SJCRH30 (cell line): ENCODE measurements at regions not wholly inside any gene's neighbourhood (a gene's known extent, or its start where the extent isn't known, plus 50 kb on each side); places are given as distances from the start of the nearest gene placed in this dataset.

ENCODE experiments used
- DNase-seq, 2 experiments: peaks; one replicate each; pipeline ENCODE4 v3.0.0-alpha.2; 2015 to 2020
- H3K27ac ChIP-seq: fragments of 250-450 bp; sonication (Bioruptor Pico); 2 replicates; pipeline ENCODE4 v1.5.1; 2020; ENCODE audit warnings: mild to moderate bottlenecking, moderate library complexity
- H3K27me3 ChIP-seq: fragments of 250-450 bp; sonication (Bioruptor Pico); 2 replicates; pipeline ENCODE4 v1.5.1; 2020; ENCODE audit warnings: mild to moderate bottlenecking, moderate library complexity
- H3K36me3 ChIP-seq: fragments of 250-450 bp; sonication (Bioruptor Pico); 2 replicates; pipeline ENCODE4 v1.5.1; 2020; ENCODE audit warnings: mild to moderate bottlenecking, moderate library complexity
- H3K4me1 ChIP-seq: fragments of 250-450 bp; sonication (Bioruptor Pico); 2 replicates; pipeline ENCODE4 v1.5.1; 2020; ENCODE audit warnings: mild to moderate bottlenecking, moderate library complexity
- H3K4me3 ChIP-seq: fragments of 250-450 bp; sonication (Bioruptor Pico); 2 replicates; pipeline ENCODE4 v1.5.1; 2020; ENCODE audit warnings: mild to moderate bottlenecking, moderate library complexity
- H3K9me3 ChIP-seq: fragments of 250-450 bp; sonication (Bioruptor Pico); replicated peaks from 2 replicates; pipeline ENCODE4 v1.5.1; 2020; ENCODE audit warnings: mild to moderate bottlenecking, moderate library complexity

- no peaks in the 10 kb centered on the region for H3K9me3 ChIP-seq
- DNase-seq = peak; percentile 15 to 62
- no peak overlapping the region for H3K27ac ChIP-seq
- peaks cover 5% of the 10 kb centered on the region for H3K4me1 ChIP-seq
- no peaks in the 10 kb centered on the region for H3K36me3 ChIP-seq
- no peaks in the 10 kb centered on the region for H3K27me3 ChIP-seq
- no peak overlapping the region for H3K4me3 ChIP-seq
Measured at GRCh38 chr3:66803206-66803605, 194.9 kb upstream of the KBTBD8 start.

- no peaks in the 10 kb centered on the region for H3K9me3 ChIP-seq
- H3K4me1 ChIP-seq = peaks cover 5% of the 10 kb centered on the region
- H3K27me3 ChIP-seq = no peaks in the 10 kb centered on the region
- H3K4me3 ChIP-seq = no peak overlapping the region
- no peaks in the 10 kb centered on the region for H3K36me3 ChIP-seq
- peak in 1 of 2 experiments; percentile 23 for DNase-seq
- no peak overlapping the region for H3K27ac ChIP-seq
Measured at GRCh38 chr3:66803721-66804695, 194.1 kb upstream of the KBTBD8 start.

- H3K9me3 ChIP-seq = no peaks in the 10 kb centered on the region
- no peak for DNase-seq
- H3K4me3 ChIP-seq = no peak overlapping the region
- no peaks in the 10 kb centered on the region for H3K36me3 ChIP-seq
- H3K27me3 ChIP-seq = no peaks in the 10 kb centered on the region
- no peaks in the 10 kb centered on the region for H3K4me1 ChIP-seq
- H3K27ac ChIP-seq = no peak overlapping the region
Measured at GRCh38 chr3:66808891-66809594, 189.1 kb upstream of the KBTBD8 start.

GRCh38 chr3:66809595-66809958, 188.5 kb upstream of the KBTBD8 start:
- Histone ChIP-seq H3K27ac (no peak overlapping the region), H3K4me3 (no peak overlapping the region), H3K4me1 (no peaks in the 10 kb centered on the region), H3K27me3 (no peaks in the 10 kb centered on the region), H3K36me3 (no peaks in the 10 kb centered on the region), H3K9me3 (no peaks in the 10 kb centered on the region)
- no peak for DNase-seq

GRCh38 chr3:66812136-66812535, 186.0 kb upstream of the KBTBD8 start:
- peak in 1 of 2 experiments; percentile 19 for DNase-seq
- no peak overlapping the region for H3K27ac ChIP-seq

GRCh38 chr3:66812741-66813140, 185.4 kb upstream of the KBTBD8 start:
- Histone ChIP-seq H3K4me1 (no peaks in the 10 kb centered on the region), H3K4me3 (no peak overlapping the region), H3K27me3 (no peaks in the 10 kb centered on the region), H3K27ac (no peak overlapping the region), H3K9me3 (no peaks in the 10 kb centered on the region), H3K36me3 (no peaks in the 10 kb centered on the region)
- no peak for DNase-seq

More at GRCh38 chr3:66812136-66812535, 186.0 kb upstream of the KBTBD8 start:
- H3K27me3 ChIP-seq = no peaks in the 10 kb centered on the region
- H3K4me3 ChIP-seq = no peak overlapping the region
- no peaks in the 10 kb centered on the region for H3K36me3 ChIP-seq
- H3K4me1 ChIP-seq = no peaks in the 10 kb centered on the region
- no peaks in the 10 kb centered on the region for H3K9me3 ChIP-seq

- no peaks in the 10 kb centered on the region for H3K27me3 ChIP-seq
- H3K9me3 ChIP-seq = no peaks in the 10 kb centered on the region
- no peaks in the 10 kb centered on the region for H3K4me1 ChIP-seq
- no peak overlapping the region for H3K4me3 ChIP-seq
- H3K36me3 ChIP-seq = no peaks in the 10 kb centered on the region
- DNase-seq = peak; percentile 11 to 66
- no peak overlapping the region for H3K27ac ChIP-seq
Measured at GRCh38 chr3:66816090-66816761, 181.9 kb upstream of the KBTBD8 start.

GRCh38 chr3:66817951-66818557, 180.1 kb upstream of the KBTBD8 start:
- Histone ChIP-seq H3K27me3 (no peaks in the 10 kb centered on the region), H3K9me3 (no peaks in the 10 kb centered on the region), H3K4me3 (no peak overlapping the region), H3K4me1 (no peaks in the 10 kb centered on the region), H3K36me3 (no peaks in the 10 kb centered on the region), H3K27ac (no peak overlapping the region)
- no peak for DNase-seq

GRCh38 chr3:66819993-66820501, 178.1 kb upstream of the KBTBD8 start:
- Histone ChIP-seq H3K36me3 (no peaks in the 10 kb centered on the region), H3K9me3 (no peaks in the 10 kb centered on the region), H3K27me3 (no peaks in the 10 kb centered on the region), H3K27ac (no peak overlapping the region), H3K4me3 (no peak overlapping the region), H3K4me1 (no peaks in the 10 kb centered on the region)
- peak in 1 of 2 experiments; percentile 42 for DNase-seq

- H3K4me1 ChIP-seq = no peaks in the 10 kb centered on the region
- H3K9me3 ChIP-seq = no peaks in the 10 kb centered on the region
- no peak for DNase-seq
- H3K4me3 ChIP-seq = no peak overlapping the region
- no peak overlapping the region for H3K27ac ChIP-seq
- no peaks in the 10 kb centered on the region for H3K27me3 ChIP-seq
- no peaks in the 10 kb centered on the region for H3K36me3 ChIP-seq
Measured at GRCh38 chr3:66822186-66823008, 175.7 kb upstream of the KBTBD8 start.

GRCh38 chr3:66823009-66823397, 175.1 kb upstream of the KBTBD8 start:
- H3K9me3 ChIP-seq = no peaks in the 10 kb centered on the region
- DNase-seq = no peak
- no peak overlapping the region for H3K27ac ChIP-seq
- H3K4me3 ChIP-seq = no peak overlapping the region
- no peaks in the 10 kb centered on the region for H3K36me3 ChIP-seq
- no peaks in the 10 kb centered on the region for H3K4me1 ChIP-seq
- H3K27me3 ChIP-seq = no peaks in the 10 kb centered on the region

GRCh38 chr3:66823532-66823931, 174.6 kb upstream of the KBTBD8 start:
- H3K36me3 ChIP-seq = no peaks in the 10 kb centered on the region
- no peaks in the 10 kb centered on the region for H3K27me3 ChIP-seq
- no peaks in the 10 kb centered on the region for H3K9me3 ChIP-seq

GRCh38 chr3:66825375-66825774, 172.7 kb upstream of the KBTBD8 start:
- no peak overlapping the region for H3K4me3 ChIP-seq
- no peaks in the 10 kb centered on the region for H3K36me3 ChIP-seq
- H3K27me3 ChIP-seq = no peaks in the 10 kb centered on the region
- DNase-seq = no peak
- H3K27ac ChIP-seq = no peak overlapping the region
- H3K9me3 ChIP-seq = no peaks in the 10 kb centered on the region
- H3K4me1 ChIP-seq = no peaks in the 10 kb centered on the region

More at GRCh38 chr3:66823532-66823931, 174.6 kb upstream of the KBTBD8 start:
- no peak for DNase-seq
- Histone ChIP-seq H3K27ac (no peak overlapping the region), H3K4me3 (no peak overlapping the region), H3K4me1 (no peaks in the 10 kb centered on the region)

GRCh38 chr3:66827726-66828125, 170.4 kb upstream of the KBTBD8 start:
- H3K27me3 ChIP-seq = no peaks in the 10 kb centered on the region
- H3K9me3 ChIP-seq = no peaks in the 10 kb centered on the region
- H3K27ac ChIP-seq = no peak overlapping the region
- no peaks in the 10 kb centered on the region for H3K4me1 ChIP-seq
- no peak overlapping the region for H3K4me3 ChIP-seq
- H3K36me3 ChIP-seq = no peaks in the 10 kb centered on the region
- no peak for DNase-seq
